SK-N-SH treated with all-trans-retinoic acid at 6 μM for 48 hours (cell line): ENCODE measurements at regions not wholly inside any gene's neighbourhood (a gene's known extent, or its start where the extent isn't known, plus 50 kb on each side); places are given as distances from the start of the nearest gene placed in this dataset.

Source experiments
- ARNTL ChIP-seq: fragments of 450-650 bp; formaldehyde crosslinking; IDR thresholded peaks from 2 replicates; pipeline ENCODE4 v1.5.0; 2020; ENCODE audit warnings: low read depth, mild to moderate bottlenecking, moderate library complexity, borderline replicate concordance
- BACH2 ChIP-seq: fragments of 250-450 bp; sonication (Bioruptor Pico); IDR thresholded peaks from 2 replicates; pipeline ENCODE4 v1.9.0; 2021; ENCODE audit warnings: mild to moderate bottlenecking, borderline replicate concordance
- CSRNP3 ChIP-seq: fragments of 250-450 bp; sonication (Bioruptor Pico); IDR thresholded peaks from 2 replicates; pipeline ENCODE4 v1.5.1; 2021; ENCODE audit warnings: mild to moderate bottlenecking, moderate library complexity
- PATZ1 ChIP-seq: fragments of 250-450 bp; sonication (Bioruptor Pico); IDR thresholded peaks from 2 replicates; pipeline ENCODE4 v1.8.0; 2020; ENCODE audit warnings: mild to moderate bottlenecking, moderate library complexity, borderline replicate concordance
- RARB ChIP-seq: fragments of 250-450 bp; sonication (Bioruptor Pico); IDR thresholded peaks from 2 replicates; pipeline ENCODE4 v1.8.0; 2021; ENCODE audit warnings: mild to moderate bottlenecking, moderate library complexity
- TCF4 ChIP-seq: fragments of 250-450 bp; sonication (Bioruptor Pico); IDR thresholded peaks from 2 replicates; pipeline ENCODE4 v1.8.0; 2021; ENCODE audit warnings: mild to moderate bottlenecking, moderate library complexity, borderline replicate concordance
- TOX ChIP-seq: fragments of 250-450 bp; sonication (Bioruptor Pico); IDR thresholded peaks from 2 replicates; pipeline ENCODE4 v1.8.0; 2021; ENCODE audit warnings: mild to moderate bottlenecking, moderate library complexity, borderline replicate concordance
- ZFP3 ChIP-seq: fragments of 250-450 bp; sonication (Bioruptor Pico); IDR thresholded peaks from 2 replicates; pipeline ENCODE4 v1.5.0; 2020; ENCODE audit warnings: mild to moderate bottlenecking, moderate library complexity
- ZFP30 ChIP-seq: fragments of 450-650 bp; formaldehyde crosslinking; IDR thresholded peaks from 2 replicates; pipeline ENCODE4 v1.5.0; 2022; ENCODE audit warnings: mild to moderate bottlenecking, moderate library complexity
- ZNF565 ChIP-seq: fragments of 450-650 bp; formaldehyde crosslinking; conservative IDR thresholded peaks from 2 replicates; pipeline ENCODE4 v1.5.0; 2020; ENCODE audit warnings: low read depth, mild to moderate bottlenecking, moderate library complexity
- ZNF70 ChIP-seq: fragments of 450-650 bp; formaldehyde crosslinking; IDR thresholded peaks from 2 replicates; pipeline ENCODE4 v1.5.0; 2020; ENCODE audit warnings: mild to moderate bottlenecking, moderate library complexity
- TF ChIP-seq, protein P1 (sequence below): fragments of 250-450 bp; sonication (Bioruptor Pico); IDR thresholded peaks from 2 replicates; pipeline ENCODE4 v1.5.1; 2020; ENCODE audit warnings: low read depth, mild to moderate bottlenecking, moderate library complexity

DNA sequence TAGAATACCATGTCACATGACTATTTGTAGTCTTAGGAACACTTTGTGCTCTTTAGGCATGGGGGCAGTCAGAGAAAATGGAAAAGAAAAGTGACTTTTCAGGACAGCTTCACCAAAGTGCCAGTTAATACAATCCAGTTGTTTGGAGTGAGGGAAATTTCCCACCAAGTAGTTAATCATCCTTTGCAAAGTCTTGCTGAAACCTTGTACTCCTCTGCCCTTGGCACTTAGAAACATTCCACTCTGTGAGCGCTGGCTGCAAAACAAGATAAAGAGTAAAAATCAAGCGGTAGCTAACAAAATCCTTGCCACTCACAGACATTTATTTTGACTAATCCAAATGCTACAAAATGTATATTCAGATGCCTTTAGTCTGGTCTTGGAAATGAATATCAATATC is 229.2 kb upstream of the HSF2 start:
- TF ChIP-seq TCF4 (CRISPR knock-in tag) (no peak), PATZ1 (no peak), ARNTL (CRISPR knock-in tag) (no peak), BACH2 (CRISPR knock-in tag) (no peak), ZNF70 (CRISPR knock-in tag) (no peak), ZFP30 (CRISPR knock-in tag) (no peak), TOX (CRISPR knock-in tag) (no peak), RARB (CRISPR knock-in tag) (no peak), ZNF565 (CRISPR knock-in tag) (no peak), ZFP3 (CRISPR knock-in tag) (no peak), CSRNP3 (CRISPR knock-in tag) (no peak)
- TF ChIP-seq, protein P1, sequence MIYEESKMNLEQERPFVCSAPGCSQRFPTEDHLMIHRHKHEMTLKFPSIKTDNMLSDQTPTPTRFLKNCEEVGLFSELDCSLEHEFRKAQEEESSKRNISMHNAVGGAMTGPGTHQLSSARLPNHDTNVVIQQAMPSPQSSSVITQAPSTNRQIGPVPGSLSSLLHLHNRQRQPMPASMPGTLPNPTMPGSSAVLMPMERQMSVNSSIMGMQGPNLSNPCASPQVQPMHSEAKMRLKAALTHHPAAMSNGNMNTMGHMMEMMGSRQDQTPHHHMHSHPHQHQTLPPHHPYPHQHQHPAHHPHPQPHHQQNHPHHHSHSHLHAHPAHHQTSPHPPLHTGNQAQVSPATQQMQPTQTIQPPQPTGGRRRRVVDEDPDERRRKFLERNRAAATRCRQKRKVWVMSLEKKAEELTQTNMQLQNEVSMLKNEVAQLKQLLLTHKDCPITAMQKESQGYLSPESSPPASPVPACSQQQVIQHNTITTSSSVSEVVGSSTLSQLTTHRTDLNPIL (CRISPR knock-in tag) = no peak
